GM23338 (cell line): ENCODE measurements at regions not wholly inside any gene's neighbourhood (a gene's known extent, or its start where the extent isn't known, plus 50 kb on each side); places are given as distances from the start of the nearest gene placed in this dataset.

ENCODE experiments used
- ATAC-seq: fragments of 200-7000 bp; cut with Tn5 transposase; 3 replicates; pipeline ENCODE4 v1.9.1; 2020
- DNase-seq: peaks from one replicate; pipeline ENCODE4 v3.0.0-alpha.2; 2015; ENCODE audit warnings: low spot score
- H2AFZ ChIP-seq: fragments of 200-600 bp; sonication (generic); 2 replicates; pipeline ENCODE4 v1.8.0; 2016; ENCODE audit warnings: antibody characterized with exemption, mild to moderate bottlenecking, moderate library complexity
- H3F3A ChIP-seq: fragments of 200-600 bp; sonication (generic); replicated peaks from 2 replicates; pipeline ENCODE4 v1.8.0; 2017; ENCODE audit warnings: antibody characterized with exemption, mixed run types, low read depth
- H3K27ac ChIP-seq: fragments of 200-600 bp; sonication (generic); 2 replicates; pipeline ENCODE4 v1.6.1; 2016; ENCODE audit warnings: low read depth
- H3K27me3 ChIP-seq: fragments of 200-600 bp; sonication (generic); 2 replicates; pipeline ENCODE4 v1.8.0; 2016; ENCODE audit warnings: mild to moderate bottlenecking, mixed run types, moderate library complexity; ENCODE audit not compliant: insufficient read depth
- H3K36me3 ChIP-seq: fragments of 200-600 bp; sonication (generic); 2 replicates; pipeline ENCODE4 v1.8.0; 2016; ENCODE audit warnings: mild to moderate bottlenecking; ENCODE audit not compliant: insufficient read depth
- H3K4me1 ChIP-seq: fragments of 200-600 bp; sonication (generic); 2 replicates; pipeline ENCODE4 v1.8.0; 2016; ENCODE audit warnings: mild to moderate bottlenecking, moderate library complexity; ENCODE audit not compliant: insufficient read depth
- H3K4me2 ChIP-seq: fragments of 200-600 bp; sonication (generic); 2 replicates; pipeline ENCODE4 v1.7.1; 2017; ENCODE audit warnings: mixed run types
- H3K4me3 ChIP-seq: fragments of 200-600 bp; sonication (generic); 2 replicates; pipeline ENCODE4 v1.6.1; 2016; ENCODE audit warnings: mixed run types
- H3K79me2 ChIP-seq: fragments of 200-600 bp; sonication (generic); replicated peaks from 2 replicates; pipeline ENCODE4 v1.8.0; 2017; ENCODE audit warnings: mild to moderate bottlenecking; ENCODE audit not compliant: insufficient read depth
- H3K9me2 ChIP-seq: fragments of 200-600 bp; sonication (generic); 2 replicates; pipeline ENCODE4 v1.8.0; 2017; ENCODE audit not compliant: insufficient read depth
- H4K20me1 ChIP-seq: fragments of 200-600 bp; sonication (generic); replicated peaks from 2 replicates; pipeline ENCODE4 v1.8.0; 2017; ENCODE audit warnings: mild to moderate bottlenecking; ENCODE audit not compliant: insufficient read depth
- H3K27ac Mint-ChIP-seq: 2 replicates; pipeline ENCODE4 v1.8.0; 2020; ENCODE audit warnings: inconsistent platforms, mild to moderate bottlenecking, moderate library complexity, mixed read lengths
- H3K27me3 Mint-ChIP-seq: 3 replicates; pipeline ENCODE4 v1.8.0; 2022; ENCODE audit warnings: low read depth, mild to moderate bottlenecking, moderate library complexity, mixed read lengths, inconsistent platforms; ENCODE audit not compliant: insufficient read depth, poor library complexity
- H3K36me3 Mint-ChIP-seq: 3 replicates; pipeline ENCODE4 v1.8.0; 2021; ENCODE audit warnings: low read depth, mild to moderate bottlenecking, inconsistent platforms, moderate library complexity, mixed read lengths
- H3K4me1 Mint-ChIP-seq: 3 replicates; pipeline ENCODE4 v1.8.0; 2020; ENCODE audit warnings: mild to moderate bottlenecking, inconsistent platforms, mixed read lengths
- H3K4me3 Mint-ChIP-seq: 3 replicates; pipeline ENCODE4 v1.8.0; 2021; ENCODE audit warnings: moderate library complexity, mild to moderate bottlenecking, inconsistent platforms, mixed read lengths
- H3K9me3 Mint-ChIP-seq: 3 replicates; pipeline ENCODE4 v1.8.0; 2020; ENCODE audit warnings: moderate library complexity, mild to moderate bottlenecking, inconsistent platforms, mixed read lengths
- CREB1 ChIP-seq: fragments of 250-450 bp; sonication (Bioruptor Pico); IDR thresholded peaks from 2 replicates; pipeline ENCODE4 v1.5.0; 2020; ENCODE audit warnings: low read depth, mild to moderate bottlenecking, moderate library complexity
- CTCF ChIP-seq, 2 experiments: fragments of 200-600 bp in 1 of 2; sonication (generic) in 1 of 2; conservative IDR thresholded peaks; 2 replicates each; pipeline versions ENCODE4 v1.5.1 to v1.6.1; 2016 to 2017; ENCODE audit warnings: antibody characterized with exemption in 2 of 2, low read depth in 2 of 2, mild to moderate bottlenecking in 2 of 2, moderate library complexity in 1 of 2
- EZH2 ChIP-seq: fragments of 200-600 bp; sonication (generic); IDR thresholded peaks from one replicate; pipeline ENCODE4 v1.8.0; 2017; ENCODE audit warnings: antibody characterized with exemption, mild to moderate bottlenecking, low read depth; ENCODE audit not compliant: unreplicated experiment
- JUNB ChIP-seq: IDR thresholded peaks from one replicate; pipeline ENCODE4 v1.6.1; 2016; ENCODE audit warnings: antibody characterized with exemption; ENCODE audit not compliant: unreplicated experiment
- REST ChIP-seq: IDR thresholded peaks from one replicate; pipeline ENCODE4 v1.6.1; 2018; ENCODE audit warnings: antibody characterized with exemption; ENCODE audit not compliant: unreplicated experiment
- ZNF114 ChIP-seq: fragments of 250-450 bp; sonication (Bioruptor Pico); IDR thresholded peaks from 2 replicates; pipeline ENCODE4 v1.5.0; 2020; ENCODE audit warnings: mild to moderate bottlenecking, moderate library complexity
- ZNF462 ChIP-seq: fragments of 250-450 bp; sonication (Bioruptor Pico); IDR thresholded peaks from 2 replicates; pipeline ENCODE4 v1.5.0; 2020; ENCODE audit warnings: mild to moderate bottlenecking, moderate library complexity

- TF ChIP-seq ZNF462 (CRISPR knock-in tag) = no peak
Observed at GRCh38 chr11:42857344-42857743, 454.5 kb upstream of the API5 start (continued).

- Histone ChIP-seq H3K36me3 (no peaks in the 10 kb centered on the region), H2AFZ (no peak overlapping the region), H3K4me1 (no peaks in the 10 kb centered on the region), H3K4me3 (no peak overlapping the region), H3K79me2 (no peaks in the 10 kb centered on the region), H3K4me2 (no peak overlapping the region), H3K9me2 (no peaks in the 10 kb centered on the region), H3F3A (no peaks in the 10 kb centered on the region), H3K27ac (no peak overlapping the region), H3K27me3 (no peaks in the 10 kb centered on the region), H4K20me1 (no peaks in the 10 kb centered on the region)
- no peak overlapping the region for H3K27ac Mint-ChIP-seq
- H3K4me3 Mint-ChIP-seq = no peak overlapping the region
- H3K9me3 Mint-ChIP-seq = peaks cover 75% of the 10 kb centered on the region
- no peaks in the 10 kb centered on the region for H3K27me3 Mint-ChIP-seq
- H3K4me1 Mint-ChIP-seq = no peaks in the 10 kb centered on the region
- peaks cover 22% of the 10 kb centered on the region for H3K36me3 Mint-ChIP-seq
- DNase-seq (no peak), ATAC-seq (no peak)
- TF ChIP-seq JUNB = no peak
- TF ChIP-seq ZNF114 (CRISPR knock-in tag) = no peak
- no peak for TF ChIP-seq EZH2
- no peak for TF ChIP-seq REST
- TF ChIP-seq CTCF (conservative IDR thresholded peaks at IDR 0.05; ENCODE audit: low read depth in 2 of 2) = no peak
- no peak for TF ChIP-seq CREB1
Observed at GRCh38 chr11:42870480-42870879, 441.3 kb upstream of the API5 start.
